ENCODE measurements at regions not wholly inside any gene's neighbourhood (a gene's known extent, or its start where the extent isn't known, plus 50 kb on each side); places are given as distances from the start of the nearest gene placed in this dataset.

DNA sequence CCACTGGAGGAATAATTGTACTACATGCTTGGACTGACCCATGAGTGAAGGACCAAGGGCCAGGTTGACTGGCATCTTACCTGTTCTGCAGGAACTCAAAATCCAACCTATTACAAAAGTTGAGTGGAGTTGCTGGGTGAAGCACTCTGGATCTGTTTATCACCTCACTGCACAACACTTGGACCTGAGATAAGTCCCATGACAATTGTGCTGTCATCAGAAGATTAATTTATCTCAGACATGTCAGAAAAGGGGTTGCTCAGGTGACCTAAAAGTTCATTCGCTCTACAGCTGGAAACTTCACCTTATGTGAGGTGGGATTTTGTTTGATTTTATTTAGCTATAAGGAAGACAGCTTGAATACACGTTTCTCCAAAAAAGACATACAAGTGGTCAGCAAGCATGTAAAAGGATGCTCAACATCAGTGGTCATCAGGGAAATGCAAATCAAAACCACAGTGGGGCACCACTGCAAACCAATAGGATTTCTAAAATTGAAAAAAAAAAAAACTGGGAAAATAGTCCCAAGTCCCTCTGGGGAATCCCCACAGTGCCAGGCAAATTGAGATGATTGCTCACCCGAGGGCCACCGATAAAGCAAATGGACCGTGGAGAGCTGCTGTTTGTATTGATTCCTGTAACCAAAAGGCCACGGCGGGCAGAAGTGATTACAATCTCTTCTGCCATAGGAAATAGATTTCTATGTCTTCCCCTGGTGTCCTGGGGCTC is 65.8 kb upstream of the SLC35F5 start (continued):
- TF ChIP-seq, protein P1, sequence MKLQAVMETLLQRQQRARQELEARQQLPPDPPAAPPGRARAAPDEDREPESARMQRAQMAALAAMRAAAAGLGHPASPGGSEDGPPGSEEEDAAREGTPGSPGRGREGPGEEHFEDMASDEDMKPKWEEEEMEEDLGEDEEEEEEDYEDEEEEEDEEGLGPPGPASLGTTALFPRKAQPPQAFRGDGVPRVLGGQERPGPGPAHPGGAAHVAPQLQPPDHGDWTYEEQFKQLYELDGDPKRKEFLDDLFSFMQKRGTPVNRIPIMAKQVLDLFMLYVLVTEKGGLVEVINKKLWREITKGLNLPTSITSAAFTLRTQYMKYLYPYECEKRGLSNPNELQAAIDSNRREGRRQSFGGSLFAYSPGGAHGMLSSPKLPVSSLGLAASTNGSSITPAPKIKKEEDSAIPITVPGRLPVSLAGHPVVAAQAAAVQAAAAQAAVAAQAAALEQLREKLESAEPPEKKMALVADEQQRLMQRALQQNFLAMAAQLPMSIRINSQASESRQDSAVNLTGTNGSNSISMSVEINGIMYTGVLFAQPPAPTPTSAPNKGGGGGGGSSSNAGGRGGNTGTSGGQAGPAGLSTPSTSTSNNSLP (IDR thresholded peaks at IDR 0.05; ENCODE audit: borderline replicate concordance, low read depth, low read length): no peak
- no peak for TF ChIP-seq TSC22D4 (tag; IDR thresholded peaks at IDR 0.05)
- TF ChIP-seq SOX6 (IDR thresholded peaks at IDR 0.05): peak; percentile 91
- TF ChIP-seq ZBTB17 (CRISPR knock-in tag; IDR thresholded peaks at IDR 0.05): no peak
- TF ChIP-seq, protein P2, sequence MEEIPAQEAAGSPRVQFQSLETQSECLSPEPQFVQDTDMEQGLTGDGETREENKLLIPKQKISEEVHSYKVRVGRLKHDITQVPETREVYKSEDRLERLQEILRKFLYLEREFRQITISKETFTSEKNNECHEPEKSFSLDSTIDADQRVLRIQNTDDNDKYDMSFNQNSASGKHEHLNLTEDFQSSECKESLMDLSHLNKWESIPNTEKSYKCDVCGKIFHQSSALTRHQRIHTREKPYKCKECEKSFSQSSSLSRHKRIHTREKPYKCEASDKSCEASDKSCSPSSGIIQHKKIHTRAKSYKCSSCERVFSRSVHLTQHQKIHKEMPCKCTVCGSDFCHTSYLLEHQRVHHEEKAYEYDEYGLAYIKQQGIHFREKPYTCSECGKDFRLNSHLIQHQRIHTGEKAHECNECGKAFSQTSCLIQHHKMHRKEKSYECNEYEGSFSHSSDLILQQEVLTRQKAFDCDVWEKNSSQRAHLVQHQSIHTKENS (CRISPR knock-in tag; IDR thresholded peaks at IDR 0.05): no peak
- TF ChIP-seq RB1 (IDR thresholded peaks at IDR 0.05; ENCODE audit: low read depth): no peak
- no peak for TF ChIP-seq POU5F1 (IDR thresholded peaks at IDR 0.05; ENCODE audit: borderline replicate concordance, low read depth, low read length, partially characterized antibody)
- TF ChIP-seq, protein P3, sequence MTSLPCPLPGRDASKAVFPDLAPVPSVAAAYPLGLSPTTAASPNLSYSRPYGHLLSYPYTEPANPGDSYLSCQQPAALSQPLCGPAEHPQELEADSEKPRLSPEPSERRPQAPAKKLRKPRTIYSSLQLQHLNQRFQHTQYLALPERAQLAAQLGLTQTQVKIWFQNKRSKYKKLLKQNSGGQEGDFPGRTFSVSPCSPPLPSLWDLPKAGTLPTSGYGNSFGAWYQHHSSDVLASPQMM (CRISPR knock-in tag; IDR thresholded peaks at IDR 0.05): no peak
- TF ChIP-seq MYNN (IDR thresholded peaks at IDR 0.05): no peak
- TF ChIP-seq MYNN (CRISPR knock-in tag; IDR thresholded peaks at IDR 0.05): no peak
- TF ChIP-seq SMAD4 (CRISPR knock-in tag; conservative IDR thresholded peaks at IDR 0.05): no peak
- TF ChIP-seq ZNF24 (IDR thresholded peaks at IDR 0.05): no peak
- TF ChIP-seq MIER1 (IDR thresholded peaks at IDR 0.05; ENCODE audit: low read depth): no peak
- TF ChIP-seq MCM2 (IDR thresholded peaks at IDR 0.05; ENCODE audit: low read depth): no peak
- no peak for TF ChIP-seq KLF16 (IDR thresholded peaks at IDR 0.05)
- TF ChIP-seq, protein P4, sequence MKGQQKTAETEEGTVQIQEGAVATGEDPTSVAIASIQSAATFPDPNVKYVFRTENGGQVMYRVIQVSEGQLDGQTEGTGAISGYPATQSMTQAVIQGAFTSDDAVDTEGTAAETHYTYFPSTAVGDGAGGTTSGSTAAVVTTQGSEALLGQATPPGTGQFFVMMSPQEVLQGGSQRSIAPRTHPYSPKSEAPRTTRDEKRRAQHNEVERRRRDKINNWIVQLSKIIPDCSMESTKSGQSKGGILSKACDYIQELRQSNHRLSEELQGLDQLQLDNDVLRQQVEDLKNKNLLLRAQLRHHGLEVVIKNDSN (CRISPR knock-in tag; IDR thresholded peaks at IDR 0.05): no peak
